ENCODE measurements at regions not wholly inside any gene's neighbourhood (a gene's known extent, or its start where the extent isn't known, plus 50 kb on each side); places are given as distances from the start of the nearest gene placed in this dataset.
"Not testable (repeated sequence)": the region's sequence is repeated elsewhere in the genome, so short reads cannot be mapped to it uniquely, and the experiment has no call there.

GRCh38 chr3:125693887-125694286 lies 98.6 kb upstream of the OSBPL11 start:
- DNase-seq, result no peak
- in situ Hi-C loops (cut with HindIII; ENCODE audit: low pct_ligation_motif_present, low sequenced_read_pairs), result no loop called here
- no peak for TF ChIP-seq CTCF (IDR thresholded peaks at IDR 0.05; ENCODE audit: low read depth, low read length, missing control alignments)
- no peaks in the 10 kb centered on the region for H3K36me3 ChIP-seq (replicated peaks)
- H3K27ac ChIP-seq, result no peak overlapping the region
- no peaks in the 10 kb centered on the region for H3K27me3 ChIP-seq (replicated peaks)
- no peak overlapping the region for H3K4me3 ChIP-seq (ENCODE audit: low read depth, low read length)

- Histone ChIP-seq H3K27me3 (replicated peaks) (no peaks in the 10 kb centered on the region), H3K27ac (no peak overlapping the region), H3K4me3 (ENCODE audit: low read depth, low read length) (no peak overlapping the region), H3K36me3 (replicated peaks) (no peaks in the 10 kb centered on the region)
- no peak for TF ChIP-seq CTCF (IDR thresholded peaks at IDR 0.05; ENCODE audit: low read depth, low read length, missing control alignments)
- no peak for DNase-seq
- in situ Hi-C loops (cut with HindIII; ENCODE audit: low pct_ligation_motif_present, low sequenced_read_pairs), result no loop called here
These were observed 99.5 kb upstream of the OSBPL11 start for GRCh38 chr3:125694761-125695294.

GRCh38 chr3:125695688-125696087 lies 100.4 kb upstream of the OSBPL11 start:
- H3K27ac ChIP-seq, result no peak overlapping the region
- in situ Hi-C loops (cut with HindIII; ENCODE audit: low pct_ligation_motif_present, low sequenced_read_pairs), result no loop called here
- no peak for DNase-seq
- H3K27me3 ChIP-seq (replicated peaks), result no peaks in the 10 kb centered on the region
- H3K4me3 ChIP-seq (ENCODE audit: low read depth, low read length), result no peak overlapping the region
- no peaks in the 10 kb centered on the region for H3K36me3 ChIP-seq (replicated peaks)
- no peak for TF ChIP-seq CTCF (IDR thresholded peaks at IDR 0.05; ENCODE audit: low read depth, low read length, missing control alignments)

- H3K36me3 ChIP-seq (replicated peaks); H3K27ac ChIP-seq; DNase-seq; in situ Hi-C loops (cut with HindIII; ENCODE audit: low pct_ligation_motif_present, low sequenced_read_pairs); H3K27me3 ChIP-seq (replicated peaks); H3K4me3 ChIP-seq (ENCODE audit: low read depth, low read length): not testable (repeated sequence)
These were observed 101.8 kb upstream of the OSBPL11 start for GRCh38 chr3:125697126-125697525.

GRCh38 chr3:125697979-125698640 lies 102.8 kb upstream of the OSBPL11 start:
- H3K27me3 ChIP-seq (replicated peaks); H3K27ac ChIP-seq; DNase-seq; H3K4me3 ChIP-seq (ENCODE audit: low read depth, low read length); in situ Hi-C loops (cut with HindIII; ENCODE audit: low pct_ligation_motif_present, low sequenced_read_pairs); H3K36me3 ChIP-seq (replicated peaks): not testable (repeated sequence)

- no peaks in the 10 kb centered on the region for H3K36me3 ChIP-seq (replicated peaks)
- no peak overlapping the region for H3K27ac ChIP-seq
- in situ Hi-C loops (cut with HindIII; ENCODE audit: low pct_ligation_motif_present, low sequenced_read_pairs), result no loop called here
- no peak for TF ChIP-seq CTCF (IDR thresholded peaks at IDR 0.05; ENCODE audit: low read depth, low read length, missing control alignments)
- H3K27me3 ChIP-seq (replicated peaks), result no peaks in the 10 kb centered on the region
- DNase-seq, result no peak
- H3K4me3 ChIP-seq (ENCODE audit: low read depth, low read length), result no peak overlapping the region
These were observed 120.4 kb upstream of the OSBPL11 start for GRCh38 chr3:125715651-125716050.

GRCh38 chr3:125732151-125732550 lies 136.9 kb upstream of the OSBPL11 start:
- H3K36me3 ChIP-seq (replicated peaks); H3K27me3 ChIP-seq (replicated peaks); H3K27ac ChIP-seq; H3K4me3 ChIP-seq (ENCODE audit: low read depth, low read length); in situ Hi-C loops (cut with HindIII; ENCODE audit: low pct_ligation_motif_present, low sequenced_read_pairs): not testable (repeated sequence)
- peak; percentile 17 for DNase-seq

GRCh38 chr3:125741991-125742718 lies 146.9 kb upstream of the OSBPL11 start:
- H3K27me3 ChIP-seq (replicated peaks); DNase-seq; H3K27ac ChIP-seq; in situ Hi-C loops (cut with HindIII; ENCODE audit: low pct_ligation_motif_present, low sequenced_read_pairs); H3K4me3 ChIP-seq (ENCODE audit: low read depth, low read length); H3K36me3 ChIP-seq (replicated peaks): not testable (repeated sequence)

All from brain microvascular endothelial cell (primary cell).